GM21367 (cell line): ENCODE measurements at regions not wholly inside any gene's neighbourhood (a gene's known extent, or its start where the extent isn't known, plus 50 kb on each side); places are given as distances from the start of the nearest gene placed in this dataset.
"Not testable (repeated sequence)": the region's sequence is repeated elsewhere in the genome, so short reads cannot be mapped to it uniquely, and the experiment has no call there.

Source experiments
- ATAC-seq: cut with Tn5 transposase; IDR thresholded peaks from one replicate; pipeline ENCODE4 v1.9.1; 2021; ENCODE audit not compliant: unreplicated experiment

DNA sequence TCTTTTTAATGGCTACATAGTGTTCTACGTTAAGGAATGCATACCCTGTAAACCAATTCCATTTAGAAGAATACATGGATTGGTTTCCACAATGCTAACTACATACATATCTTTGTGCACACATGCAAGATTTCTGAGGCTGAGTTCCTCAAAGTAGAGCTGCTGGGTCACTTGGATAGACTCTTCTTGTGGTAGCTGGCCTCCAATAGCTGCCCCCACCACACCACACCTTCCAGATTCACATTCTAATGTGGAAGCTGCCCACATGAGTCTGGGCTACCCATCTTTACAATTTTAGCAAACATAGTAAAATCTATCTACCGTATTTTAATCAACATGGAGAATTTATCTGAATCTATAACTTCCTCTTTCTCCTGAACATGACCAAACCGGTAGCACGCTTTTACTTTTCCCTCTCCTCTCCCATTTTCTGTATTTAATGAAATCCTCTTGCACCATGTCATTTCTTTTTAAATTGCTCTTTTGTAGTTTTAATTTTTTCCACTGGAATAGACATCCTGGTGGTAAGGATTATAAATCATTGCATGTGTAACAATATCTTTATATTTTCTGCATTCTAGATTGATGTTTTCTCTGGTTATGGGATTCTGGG is 74.7 kb upstream of the CITED2 start:
- no peak for ATAC-seq

DNA sequence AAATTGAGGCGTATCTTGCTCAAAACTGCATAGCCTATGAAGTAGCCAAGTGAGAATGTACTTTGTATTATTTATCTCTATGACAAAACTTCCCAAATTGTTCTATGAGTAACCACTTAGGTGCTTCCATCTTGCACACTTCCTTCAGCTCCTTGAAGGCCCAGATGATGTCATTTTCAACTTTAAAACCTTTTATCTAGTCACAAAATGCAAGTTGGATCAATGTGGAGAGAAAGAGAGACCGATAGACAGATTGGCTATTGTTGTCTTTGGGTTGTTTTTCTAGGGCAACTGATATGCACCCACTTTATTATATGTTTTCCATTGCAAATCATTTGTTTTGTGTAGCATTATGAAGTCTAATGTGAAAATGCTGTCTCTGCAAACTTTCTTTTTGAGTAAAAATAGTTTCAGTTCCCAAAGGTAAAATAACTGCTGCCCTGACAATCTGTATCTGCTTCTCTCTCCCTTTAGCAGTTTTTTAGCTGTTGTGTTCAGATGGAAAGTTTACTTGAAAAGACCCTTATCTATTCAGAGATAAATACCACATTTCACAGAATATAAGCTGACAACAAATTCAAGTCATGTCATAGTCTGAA is 73.7 kb upstream of the CITED2 start:
- peak; percentile 85 for ATAC-seq

GRCh38 chr6:139447656-139447975 is 73.2 kb upstream of the CITED2 start:
- ATAC-seq = no peak

- ATAC-seq = no peak
These were observed 72.6 kb upstream of the CITED2 start for GRCh38 chr6:139446768-139447655.

- no peak for ATAC-seq
These were observed 71.8 kb upstream of the CITED2 start for GRCh38 chr6:139446138-139446715.

DNA sequence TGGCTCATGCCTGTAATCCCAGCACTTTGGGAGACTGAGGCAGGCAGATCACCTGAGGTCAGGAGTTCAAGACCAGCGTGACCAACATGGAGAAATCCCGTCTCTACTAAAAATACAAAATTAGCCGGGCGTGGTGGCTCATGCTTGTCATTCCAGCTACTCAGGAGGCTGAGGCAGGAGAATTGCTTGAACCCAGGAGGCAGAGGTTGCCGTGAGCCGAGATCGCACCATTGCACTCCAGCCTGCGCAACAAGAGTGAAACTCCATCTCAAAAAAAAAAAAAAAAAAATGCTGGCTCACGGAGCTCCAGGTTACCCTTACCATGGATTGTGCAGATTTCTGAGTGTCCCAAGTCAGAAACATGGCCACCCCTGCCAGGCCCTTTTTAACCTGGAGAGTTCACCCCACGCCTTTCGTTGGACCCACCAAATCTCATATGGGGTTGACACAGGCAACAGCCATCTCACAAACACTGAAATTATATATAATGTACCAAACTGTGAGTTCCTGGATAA is 69.9 kb upstream of the CITED2 start:
- not testable (repeated sequence) for ATAC-seq

GRCh38 chr6:139443231-139444112 is 69.0 kb upstream of the CITED2 start:
- no peak for ATAC-seq

DNA sequence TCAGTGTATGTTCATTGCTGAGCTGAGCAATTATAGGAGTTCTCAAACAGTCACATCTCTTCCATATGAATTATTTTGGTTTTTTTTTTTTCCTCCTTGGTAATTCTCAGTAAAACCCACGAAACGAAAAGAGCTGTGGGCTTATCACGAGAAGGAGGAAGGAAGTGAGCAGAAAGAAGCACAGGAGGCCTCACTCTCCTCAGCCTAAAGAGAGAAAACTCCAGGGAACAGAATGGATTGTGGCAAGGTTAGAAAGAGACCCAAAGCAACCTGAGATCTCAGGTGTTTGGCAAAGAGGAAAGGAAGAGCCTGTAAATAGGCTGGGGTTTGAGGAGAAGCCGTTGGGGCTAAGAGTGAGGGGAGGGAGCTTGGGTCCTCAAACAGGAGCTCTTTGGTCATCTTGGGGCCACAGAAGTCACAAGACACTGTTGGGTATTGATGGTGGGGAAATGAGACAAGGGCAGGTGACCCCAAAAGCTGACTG is 67.8 kb upstream of the CITED2 start:
- no peak for ATAC-seq

DNA sequence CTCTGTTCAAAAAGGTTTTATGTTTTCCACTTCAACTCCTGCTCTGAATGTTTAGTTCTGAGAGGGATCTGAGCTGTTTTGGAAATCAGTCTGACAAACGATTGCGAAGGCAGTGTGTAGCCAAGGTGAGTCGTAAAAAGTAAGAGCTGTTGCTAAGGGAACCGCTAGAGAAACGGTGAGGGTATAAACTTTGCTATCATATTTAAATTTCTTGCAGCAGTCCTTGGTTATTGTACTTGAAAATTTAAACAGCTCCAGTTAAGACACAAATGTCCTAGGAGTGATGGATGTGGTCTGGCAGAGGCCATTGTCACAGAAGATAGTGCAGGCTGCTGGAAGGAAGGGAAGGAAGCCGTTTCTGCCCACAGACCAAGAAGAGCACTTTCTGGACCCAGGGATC is 64.9 kb upstream of the CITED2 start:
- no peak for ATAC-seq

- no peak for ATAC-seq
These were observed 64.3 kb upstream of the CITED2 start for GRCh38 chr6:139438775-139439174.

GRCh38 chr6:139436957-139437348 is 62.5 kb upstream of the CITED2 start:
- no peak for ATAC-seq

DNA sequence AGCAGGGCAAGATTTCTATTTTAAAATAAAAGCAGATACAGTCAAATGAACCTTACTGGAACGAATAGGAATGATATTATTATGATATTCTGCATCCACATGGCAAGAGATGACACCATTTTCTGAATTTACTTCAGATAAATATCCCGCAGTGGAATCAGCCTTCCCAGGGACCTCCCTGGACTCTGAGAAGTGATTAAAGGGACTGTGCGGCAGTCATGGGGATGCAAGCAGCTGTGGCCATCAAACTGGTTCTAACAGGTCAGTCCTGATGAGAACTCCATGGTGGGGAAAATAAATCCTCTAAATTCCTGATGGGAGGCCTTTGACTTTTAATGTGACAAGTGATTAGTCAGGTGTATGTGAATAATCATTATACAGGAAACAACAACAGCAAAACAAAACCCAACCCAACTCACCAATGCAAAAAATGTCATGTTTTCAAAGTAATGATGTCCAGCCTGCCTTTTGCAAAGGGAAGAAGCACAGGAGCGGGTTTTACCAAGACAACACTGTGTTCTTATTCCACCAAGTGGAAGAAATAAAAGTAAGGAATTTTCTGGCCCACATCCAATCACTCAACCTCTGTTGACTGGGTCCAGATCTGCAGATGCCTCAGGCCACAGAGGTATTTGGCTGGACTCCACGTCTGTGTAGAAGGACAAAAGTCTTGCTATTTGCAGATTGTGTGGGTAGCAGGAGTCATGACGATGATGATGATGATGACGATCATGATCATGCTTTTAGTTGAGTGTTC is 61.9 kb upstream of the CITED2 start:
- no peak for ATAC-seq

DNA sequence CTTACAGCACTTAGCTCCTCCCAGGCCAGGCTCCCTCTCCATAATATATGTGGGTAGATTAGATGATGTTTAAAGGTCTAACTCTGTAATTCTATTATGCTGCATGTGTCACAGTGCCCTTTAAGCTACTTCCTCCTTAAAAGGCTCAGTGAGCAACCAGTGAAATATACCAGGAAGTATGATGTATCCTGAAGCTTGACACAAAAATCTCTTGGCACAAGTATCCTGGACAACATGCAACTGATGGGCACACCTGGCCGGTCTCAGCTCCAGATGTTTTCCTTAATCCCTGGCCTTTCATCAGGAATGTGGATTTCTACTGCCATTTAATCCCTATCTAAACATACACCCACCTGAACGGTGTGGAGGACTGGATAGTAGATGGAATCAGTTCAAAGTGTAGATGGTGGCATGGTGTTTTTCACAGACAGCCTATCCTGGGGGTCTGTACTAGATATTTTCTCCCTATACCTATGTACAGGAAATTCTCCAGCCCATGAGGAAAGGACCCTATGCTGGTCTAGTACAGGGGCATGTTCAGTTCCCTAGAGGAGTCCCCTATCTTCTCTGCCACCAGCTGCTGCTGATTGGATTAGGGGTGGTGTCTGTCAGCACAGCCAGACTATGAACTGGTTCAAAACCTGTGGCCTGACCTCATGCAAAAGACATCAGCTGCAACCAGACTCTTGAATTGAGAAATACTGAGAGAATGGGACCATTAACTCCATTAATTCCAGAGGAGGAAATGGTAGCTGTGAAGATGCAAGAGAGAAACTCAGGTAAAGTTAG is 59.4 kb upstream of the CITED2 start:
- ATAC-seq = no peak

- ATAC-seq = no peak
These were observed 57.1 kb upstream of the CITED2 start for GRCh38 chr6:139431602-139431956.

GRCh38 chr6:139430899-139431601 is 56.6 kb upstream of the CITED2 start:
- no peak for ATAC-seq

DNA sequence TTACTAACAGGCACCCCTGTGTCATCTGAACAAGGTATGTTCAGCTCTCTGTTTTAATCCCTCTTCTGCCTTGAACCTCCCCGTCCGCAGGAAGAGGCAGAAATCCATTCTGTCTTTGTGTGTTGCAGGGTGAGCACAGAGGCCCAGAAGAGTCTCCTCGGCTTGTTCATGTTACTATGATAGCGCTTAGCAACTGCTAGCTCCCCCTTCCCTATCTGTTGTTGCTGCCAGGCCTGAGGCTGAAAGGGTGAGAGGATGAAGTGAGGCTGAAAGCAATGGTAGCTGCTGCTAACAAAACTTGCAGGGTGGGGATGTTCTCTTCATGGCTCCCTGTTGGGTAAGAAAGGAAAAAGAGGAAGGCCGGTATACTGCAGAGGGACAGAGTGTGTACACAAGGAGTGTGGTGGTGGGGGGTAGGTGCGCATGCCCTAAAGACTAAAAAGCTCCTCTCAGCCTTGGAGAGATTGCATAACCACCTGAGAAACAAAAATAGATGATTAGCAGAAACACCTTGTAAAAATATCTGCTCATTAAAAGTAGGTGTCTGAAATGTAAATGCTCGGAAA is 55.2 kb upstream of the CITED2 start:
- ATAC-seq = no peak

- ATAC-seq = no peak
These were observed 52.8 kb upstream of the CITED2 start for GRCh38 chr6:139427199-139427598.

- ATAC-seq = no peak
These were observed 52.3 kb upstream of the CITED2 start for GRCh38 chr6:139426795-139427194.
